Ishikawa (cell line): ENCODE measurements at regions not wholly inside any gene's neighbourhood (a gene's known extent, or its start where the extent isn't known, plus 50 kb on each side); places are given as distances from the start of the nearest gene placed in this dataset.

Experiments used
- CREB1 ChIP-seq: IDR thresholded peaks from 2 replicates; pipeline ENCODE4 v1.6.1; 2012; ENCODE audit warnings: low read depth
- EGR1 ChIP-seq: IDR thresholded peaks from 2 replicates; pipeline ENCODE4 v1.6.1; 2012
- EP300 ChIP-seq: IDR thresholded peaks from 2 replicates; pipeline ENCODE4 v1.6.1; 2012; ENCODE audit warnings: borderline replicate concordance
- MAX ChIP-seq: IDR thresholded peaks from 2 replicates; pipeline ENCODE4 v1.6.1; 2012
- RAD21 ChIP-seq: IDR thresholded peaks from 2 replicates; pipeline ENCODE4 v1.6.1; 2012; ENCODE audit warnings: low read depth
- REST ChIP-seq: IDR thresholded peaks from 2 replicates; pipeline ENCODE4 v1.6.1; 2012; ENCODE audit warnings: low read depth, mild to moderate bottlenecking
- TAF1 ChIP-seq: IDR thresholded peaks from 2 replicates; pipeline ENCODE4 v1.6.1; 2012; ENCODE audit warnings: low read depth, mild to moderate bottlenecking
- TEAD4 ChIP-seq: IDR thresholded peaks from 2 replicates; pipeline ENCODE4 v1.6.1; 2012
- USF1 ChIP-seq: IDR thresholded peaks from 2 replicates; pipeline ENCODE4 v1.6.1; 2012

- TF ChIP-seq TAF1 (no peak), MAX (no peak), USF1 (no peak), RAD21 (no peak), EP300 (no peak), EGR1 (no peak), CREB1 (no peak), REST (no peak), TEAD4 (no peak)
These were observed 213.0 kb downstream of the IPO8 start for GRCh38 chr12:30482650-30483049.
